GM21390 (cell line): ENCODE measurements at regions not wholly inside any gene's neighbourhood (a gene's known extent, or its start where the extent isn't known, plus 50 kb on each side); places are given as distances from the start of the nearest gene placed in this dataset.

ENCODE experiments used
- ATAC-seq: cut with Tn5 transposase; IDR thresholded peaks from one replicate; pipeline ENCODE4 v1.9.1; 2021; ENCODE audit not compliant: unreplicated experiment

DNA sequence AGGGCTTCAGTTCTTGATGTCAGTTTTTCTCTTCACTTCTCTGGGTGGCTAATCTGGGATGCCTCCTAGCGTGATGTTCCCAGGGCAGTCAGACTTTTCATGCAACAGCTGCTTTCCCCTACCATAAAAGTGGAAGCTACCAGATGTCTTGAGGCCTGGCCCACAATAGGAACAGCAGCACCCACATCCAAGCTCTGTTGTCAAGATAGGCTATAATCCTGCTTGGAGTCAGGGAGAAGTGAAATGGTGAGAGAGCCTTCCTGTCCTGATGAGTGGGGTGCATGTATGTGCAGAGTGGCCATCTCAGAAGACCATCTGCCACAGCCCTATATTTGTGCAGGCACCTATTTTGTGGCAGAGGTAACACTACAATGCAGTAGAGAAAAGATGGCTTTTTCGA lies 108.0 kb downstream of the HTR5A start:
- ATAC-seq = no peak

DNA sequence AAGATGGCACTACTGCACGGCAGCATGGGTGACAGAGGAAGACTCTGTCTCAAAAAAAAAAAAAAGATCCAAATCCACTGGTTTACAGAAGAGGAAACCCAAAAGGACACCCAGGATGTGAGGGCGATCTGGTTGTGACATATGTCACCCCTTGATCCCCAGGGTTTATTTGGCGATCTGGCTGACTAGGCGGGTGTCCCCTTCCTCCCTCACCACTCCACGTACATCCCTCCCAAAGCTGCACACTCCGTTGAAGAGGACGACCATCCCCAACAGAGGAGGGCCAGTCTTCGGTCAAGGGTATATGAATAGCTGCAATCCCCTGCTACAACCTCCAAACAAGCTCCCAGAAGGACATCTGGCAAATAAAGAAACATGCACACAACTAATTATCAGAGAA lies 111.6 kb downstream of the HTR5A start:
- ATAC-seq = no peak

DNA sequence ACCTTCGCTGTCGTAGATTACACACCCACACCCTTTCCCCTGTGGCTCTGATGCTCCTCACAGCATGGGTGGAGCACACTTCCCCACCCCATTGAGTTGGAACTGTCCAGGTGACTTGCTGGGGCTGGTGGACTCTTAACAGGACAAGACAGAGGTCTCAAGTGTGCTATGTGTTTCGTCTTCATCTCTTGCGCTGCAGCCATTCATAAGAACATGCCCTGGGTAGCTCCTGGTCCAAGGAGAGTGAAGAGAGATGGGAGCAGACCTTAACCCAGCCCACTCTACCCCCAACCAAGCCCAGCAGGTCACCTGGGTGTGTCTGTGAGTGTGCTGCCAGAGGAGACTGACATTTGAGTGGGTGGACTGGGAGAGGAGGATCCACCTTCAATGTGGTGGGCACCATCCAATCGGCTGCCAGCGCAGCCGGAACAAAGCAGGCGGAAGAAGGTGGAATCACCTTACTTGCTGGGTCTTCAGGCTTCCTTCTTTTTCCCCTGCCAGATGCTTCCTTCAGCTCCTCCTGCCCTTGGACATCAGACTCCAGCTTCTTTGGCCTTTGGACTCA lies 112.4 kb downstream of the HTR5A start:
- no peak for ATAC-seq

DNA sequence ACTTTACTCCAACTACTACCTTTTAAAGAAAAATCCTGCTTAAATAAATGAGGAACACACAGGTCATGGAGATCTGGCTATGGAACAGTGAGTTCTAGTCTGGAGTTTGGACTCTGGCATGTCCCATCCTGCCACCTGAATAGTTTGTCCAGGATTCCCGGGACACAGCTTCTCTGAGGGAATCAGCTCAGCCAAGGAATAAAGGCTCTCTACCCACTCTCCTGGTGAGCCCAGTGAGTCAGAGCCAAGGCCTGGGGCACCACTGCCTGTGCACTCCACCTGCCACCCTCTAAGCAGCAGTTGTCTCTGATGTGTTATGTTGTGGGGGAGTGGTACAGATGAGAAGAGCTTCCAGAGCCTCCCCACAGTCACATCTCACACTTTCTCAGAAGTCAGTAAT lies 113.5 kb downstream of the HTR5A start:
- ATAC-seq = no peak

DNA sequence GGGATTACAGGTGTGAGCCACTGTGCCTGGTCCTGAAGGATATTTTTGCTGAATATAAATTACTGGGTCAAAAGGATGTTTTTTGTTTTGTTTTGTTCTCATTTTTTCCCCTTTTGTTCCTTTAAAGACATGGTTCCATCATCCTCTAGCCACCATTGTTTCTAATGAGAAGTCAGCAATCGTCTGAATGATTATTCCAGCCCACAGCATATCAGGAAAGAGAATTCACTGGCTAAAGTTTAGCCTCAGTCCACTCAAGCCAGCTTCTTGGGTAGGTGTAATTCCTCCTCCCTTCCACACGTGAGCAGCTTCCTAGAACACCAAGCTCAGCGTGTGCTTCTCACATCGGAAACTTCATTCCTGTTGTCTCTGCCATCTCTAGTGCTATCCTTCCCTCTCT lies 112.8 kb upstream of the INSIG1 start:
- ATAC-seq = no peak

DNA sequence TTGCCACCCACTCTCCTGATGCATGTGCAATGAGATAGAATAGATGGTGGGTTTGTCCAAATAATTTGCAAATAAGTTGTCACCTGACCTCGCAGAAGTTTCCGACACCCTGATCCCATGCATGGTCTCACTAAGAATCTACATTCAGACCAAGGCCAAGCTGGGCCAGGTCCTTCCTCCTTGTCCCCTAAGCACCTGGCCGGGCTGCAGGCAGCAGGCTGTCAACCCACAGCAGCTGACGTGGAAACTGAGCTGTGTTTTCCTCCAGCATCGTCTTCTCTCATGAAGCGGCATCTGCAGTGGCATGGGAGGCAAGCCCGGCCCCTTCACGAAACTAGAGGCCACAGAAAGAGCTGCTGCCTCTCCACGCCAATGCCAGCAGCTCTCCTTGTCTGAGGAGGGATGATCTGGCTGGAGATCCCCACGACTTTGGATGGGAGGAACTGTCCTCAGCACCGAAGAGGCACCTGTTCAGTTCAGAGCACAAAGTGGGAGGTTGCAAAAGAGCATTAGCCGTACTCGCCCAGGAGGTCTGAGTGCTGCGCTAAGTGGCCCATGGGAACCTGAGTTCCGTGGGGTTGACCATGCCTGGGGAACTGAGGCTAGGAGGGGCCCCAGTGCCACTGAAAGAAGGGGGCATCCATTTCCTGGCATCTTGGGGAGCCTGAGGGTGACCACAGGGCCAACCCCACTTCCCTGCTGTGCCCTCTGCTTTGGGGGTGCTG lies 110.5 kb upstream of the INSIG1 start:
- no peak for ATAC-seq

DNA sequence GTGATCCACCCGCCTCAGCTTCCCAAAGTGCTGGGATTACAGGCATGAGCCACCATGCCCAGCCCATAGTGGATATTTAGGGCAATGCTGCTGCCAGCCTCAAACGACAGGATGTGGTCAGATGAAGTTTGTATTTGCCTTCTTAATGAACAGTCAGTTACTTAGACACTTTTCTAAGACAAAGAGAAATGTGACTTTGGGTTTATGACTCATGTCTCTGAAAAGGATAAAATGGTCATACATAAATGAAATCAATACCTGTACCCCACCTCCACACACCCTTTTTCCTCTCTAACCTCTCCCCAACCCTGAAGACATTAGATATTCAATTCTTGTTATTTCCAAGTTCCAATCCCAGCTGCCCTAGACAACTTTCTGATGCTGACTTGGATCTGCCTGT lies 109.3 kb upstream of the INSIG1 start:
- no peak for ATAC-seq

DNA sequence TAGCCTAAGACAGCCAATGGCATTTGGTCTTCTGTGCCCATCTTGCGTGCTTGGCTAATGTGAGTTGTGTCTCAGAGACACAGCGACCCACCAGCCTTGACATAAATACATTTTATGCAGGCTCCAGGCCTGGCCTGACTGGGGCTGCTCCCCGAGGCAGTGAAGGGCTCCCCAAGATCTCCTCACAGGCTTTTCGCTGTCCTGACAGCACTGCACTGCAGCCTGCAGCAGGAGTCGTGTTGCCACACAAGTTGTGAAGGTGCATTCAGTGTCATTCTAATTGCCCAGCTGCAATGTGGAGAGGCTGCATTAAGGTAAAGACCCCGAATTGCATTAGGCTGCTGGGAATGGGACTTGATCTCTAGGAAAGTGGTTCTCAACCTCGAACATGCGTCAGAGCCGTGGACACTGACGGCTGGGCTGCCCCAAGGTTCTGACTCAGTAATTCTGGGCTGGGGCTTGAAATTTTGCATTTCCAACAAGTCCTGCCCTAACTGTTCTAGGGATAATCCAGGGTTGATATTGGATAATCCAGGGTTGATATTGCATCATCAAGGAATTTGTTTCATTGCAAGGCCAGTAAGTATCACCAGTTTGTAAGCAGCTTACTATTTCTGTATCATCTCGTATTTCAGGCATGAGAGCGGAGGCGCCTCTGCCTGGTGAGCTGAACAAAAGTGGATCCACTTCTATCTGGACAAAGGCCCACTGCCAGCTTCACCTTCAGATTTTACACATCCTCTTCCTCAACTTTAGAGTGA lies 108.7 kb upstream of the INSIG1 start:
- ATAC-seq = no peak

DNA sequence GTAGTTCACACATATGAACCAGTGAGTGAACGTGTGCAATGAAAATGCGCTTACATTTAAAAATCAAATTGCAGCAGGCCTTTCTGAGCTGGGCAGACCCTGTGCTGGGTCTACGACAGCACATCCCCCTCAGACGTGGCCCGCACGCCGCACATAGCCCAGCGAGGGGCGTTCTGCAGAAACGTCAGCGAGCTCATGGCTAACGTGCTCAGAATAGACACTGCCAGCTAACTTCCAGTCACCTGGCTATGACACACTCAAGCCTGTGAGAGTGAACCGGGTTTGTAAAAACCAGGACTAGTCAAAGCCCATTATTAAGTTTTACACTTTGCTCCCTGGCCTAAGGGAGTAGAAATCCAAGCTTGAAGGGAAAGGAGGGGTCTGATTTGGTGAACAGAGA lies 108.1 kb upstream of the INSIG1 start:
- ATAC-seq = no peak

DNA sequence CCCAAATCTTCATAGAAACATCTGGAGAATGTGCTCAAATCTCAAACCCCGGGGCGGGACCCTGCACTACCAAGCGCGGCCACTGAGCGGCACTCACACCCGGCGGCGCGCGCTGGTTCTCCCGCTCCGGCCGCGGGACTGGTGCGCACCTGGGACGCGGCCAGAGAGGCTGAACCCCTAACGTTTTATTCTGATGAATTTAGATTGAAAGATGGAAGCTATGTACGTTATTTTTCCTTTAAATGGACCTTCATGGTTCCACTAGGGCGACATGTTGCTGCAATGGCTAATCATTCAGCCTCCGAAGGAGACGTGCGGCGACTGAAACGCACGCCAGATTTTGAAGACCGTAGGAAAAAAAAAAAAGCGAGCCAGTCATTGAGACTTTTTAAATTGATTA lies 107.0 kb upstream of the INSIG1 start:
- peak; percentile 72 for ATAC-seq

DNA sequence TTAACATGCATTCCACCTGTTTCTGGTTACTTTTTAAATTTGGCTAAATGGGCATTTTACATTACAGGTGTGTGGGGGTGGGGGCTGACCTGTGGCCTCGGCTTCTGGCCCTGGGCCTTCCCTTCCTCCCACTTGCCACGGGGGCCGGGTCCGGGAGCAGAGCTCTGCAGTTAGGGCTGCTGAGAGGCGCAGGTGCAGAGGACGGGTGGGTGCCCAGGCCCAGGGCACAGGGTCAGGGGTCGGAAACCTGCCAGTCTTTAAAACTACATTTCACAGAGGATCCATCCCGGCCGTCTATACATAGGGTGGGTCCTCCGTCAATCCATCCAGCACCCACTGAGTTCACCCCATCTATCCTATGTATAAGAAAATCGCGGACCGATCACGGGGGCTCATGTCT lies 106.5 kb upstream of the INSIG1 start:
- no peak for ATAC-seq

DNA sequence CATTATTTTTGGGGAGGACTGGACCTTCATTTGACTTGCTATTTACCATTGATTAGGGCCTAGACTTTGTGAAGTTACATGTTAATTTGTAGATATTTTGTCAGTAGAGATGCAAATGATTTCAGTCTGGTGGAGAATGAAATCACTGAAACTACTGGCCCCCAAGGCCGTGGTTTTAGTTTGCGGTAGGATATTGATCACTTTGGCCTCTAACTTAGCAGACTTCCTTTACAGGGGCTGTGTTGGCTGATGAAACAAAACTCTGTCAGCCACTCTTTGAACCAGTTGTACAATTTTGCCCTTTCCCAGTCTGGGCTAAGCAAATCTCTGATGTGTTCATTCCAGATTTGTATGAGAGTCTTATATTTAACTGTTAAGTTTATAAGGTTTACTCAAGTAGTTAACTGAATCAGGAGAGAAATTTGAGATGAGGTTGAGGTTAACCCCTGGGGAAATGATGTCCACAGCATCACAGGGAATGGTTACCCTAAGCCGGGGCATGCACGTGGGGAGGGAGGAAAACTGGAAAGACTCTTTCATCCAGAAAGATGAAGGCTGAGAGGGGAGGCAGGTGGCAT lies 105.7 kb upstream of the INSIG1 start:
- peak; percentile 63 for ATAC-seq

DNA sequence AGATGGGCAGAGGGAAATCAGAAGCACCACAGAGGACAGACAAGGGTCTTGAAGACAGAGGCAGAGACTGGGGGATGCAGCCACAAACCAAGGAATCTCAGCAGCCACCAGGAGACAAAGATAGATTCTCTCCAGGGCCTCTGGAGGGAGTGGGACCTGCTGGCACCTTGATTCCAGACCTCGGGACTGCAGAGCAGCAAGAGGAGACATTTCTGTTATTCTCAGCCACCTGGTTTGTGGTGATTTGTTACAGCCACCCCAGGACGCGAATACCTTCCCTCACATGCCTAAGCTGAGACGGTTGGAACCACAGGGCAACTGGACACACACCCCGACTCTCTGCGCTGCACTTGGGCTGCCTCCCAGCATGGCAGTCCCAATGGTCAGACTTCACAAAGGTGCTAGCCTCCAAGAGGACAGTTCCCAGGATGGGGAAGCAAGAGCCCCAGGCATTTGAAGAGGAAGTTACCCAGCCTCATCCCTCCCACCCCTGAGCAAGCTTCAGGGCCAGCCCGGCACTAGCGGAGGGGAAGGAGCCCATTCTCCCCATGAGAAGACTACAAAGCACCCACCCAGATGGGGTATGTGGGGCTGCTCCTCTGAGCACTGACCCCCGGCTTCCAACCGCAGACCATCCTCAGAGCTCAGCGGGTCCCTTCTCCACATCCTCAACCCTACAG lies 104.6 kb upstream of the INSIG1 start:
- ATAC-seq = no peak

DNA sequence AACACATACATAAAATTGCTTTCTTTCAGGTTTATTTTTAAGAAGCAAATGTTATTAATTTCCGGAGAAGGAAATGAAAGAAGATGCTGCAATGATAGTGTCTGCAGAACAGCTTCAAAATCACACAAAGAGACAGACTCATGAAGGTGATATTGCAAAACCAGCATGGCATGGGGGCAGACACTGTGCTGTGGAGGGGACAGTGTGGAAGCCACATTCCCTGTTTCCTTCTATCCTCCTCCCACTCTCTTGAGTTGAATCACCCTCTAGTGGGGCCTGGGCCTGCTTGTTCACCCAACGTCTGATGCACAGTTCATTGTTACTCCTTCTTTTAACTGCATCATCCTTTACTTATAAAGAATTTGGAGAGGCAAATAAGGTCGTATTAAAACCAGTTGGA lies 104.0 kb upstream of the INSIG1 start:
- ATAC-seq = no peak

DNA sequence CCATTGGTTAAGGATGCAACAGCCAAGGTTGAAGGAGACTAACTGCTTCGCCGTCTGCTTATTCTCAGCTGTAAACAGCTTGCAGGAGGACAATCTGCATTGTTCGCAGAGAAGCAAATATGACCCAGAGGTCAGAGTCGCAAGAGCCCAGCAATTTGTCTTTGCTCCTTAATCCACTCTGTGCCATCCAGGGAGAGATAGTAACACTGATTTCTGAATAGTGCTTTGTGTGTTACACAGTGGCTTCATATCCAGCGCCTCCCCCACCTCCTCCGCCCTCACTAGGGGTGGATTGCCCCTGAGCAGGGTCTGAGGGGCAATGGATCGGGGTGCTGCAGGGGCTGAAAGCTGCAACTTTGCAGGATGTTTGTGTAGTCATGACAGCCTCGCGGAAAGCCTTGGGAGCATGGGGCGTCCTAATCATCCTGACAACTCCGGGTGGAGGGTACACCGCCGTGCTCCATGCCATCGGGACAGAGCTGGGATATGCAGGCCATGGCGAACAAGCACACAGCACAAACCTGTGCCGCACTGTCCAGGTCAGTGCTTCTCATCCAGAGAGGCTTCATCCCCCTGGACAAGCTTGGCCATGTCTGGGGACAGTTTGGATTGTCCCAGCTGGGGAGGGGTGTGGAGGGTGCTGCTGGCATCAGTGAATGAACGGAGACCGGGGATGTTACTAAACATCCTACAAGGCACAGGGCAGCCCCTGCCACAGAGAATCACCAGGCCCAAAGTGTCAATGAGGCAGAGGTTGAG lies 103.1 kb upstream of the INSIG1 start:
- no peak for ATAC-seq

DNA sequence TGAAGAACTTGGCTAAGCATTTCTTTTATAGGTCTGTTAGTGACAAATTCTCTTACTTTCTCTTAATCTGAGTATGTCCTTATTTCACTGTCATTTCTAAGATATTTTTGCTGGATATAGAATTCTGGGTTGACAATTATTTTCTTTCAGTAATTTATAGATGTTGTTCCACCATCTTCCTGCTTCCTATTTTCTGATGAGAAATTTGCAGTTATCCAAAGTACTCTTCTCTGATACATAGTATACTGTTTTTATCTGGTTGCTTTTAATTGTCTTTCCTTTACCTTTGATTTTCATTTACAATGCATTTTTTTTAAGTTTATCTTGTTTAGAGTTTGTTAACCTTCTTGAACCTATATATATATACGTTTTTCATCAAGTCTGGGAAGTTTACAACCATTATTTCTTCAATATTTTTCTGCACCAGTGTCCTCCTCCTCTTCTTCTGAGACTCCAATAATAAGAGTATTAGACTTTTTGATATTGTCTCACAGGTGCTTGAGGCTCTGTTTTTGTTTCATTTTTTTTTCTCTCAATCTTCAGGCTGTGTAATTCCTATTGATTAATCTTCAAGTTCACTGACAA lies 101.6 kb upstream of the INSIG1 start:
- ATAC-seq = no peak

DNA sequence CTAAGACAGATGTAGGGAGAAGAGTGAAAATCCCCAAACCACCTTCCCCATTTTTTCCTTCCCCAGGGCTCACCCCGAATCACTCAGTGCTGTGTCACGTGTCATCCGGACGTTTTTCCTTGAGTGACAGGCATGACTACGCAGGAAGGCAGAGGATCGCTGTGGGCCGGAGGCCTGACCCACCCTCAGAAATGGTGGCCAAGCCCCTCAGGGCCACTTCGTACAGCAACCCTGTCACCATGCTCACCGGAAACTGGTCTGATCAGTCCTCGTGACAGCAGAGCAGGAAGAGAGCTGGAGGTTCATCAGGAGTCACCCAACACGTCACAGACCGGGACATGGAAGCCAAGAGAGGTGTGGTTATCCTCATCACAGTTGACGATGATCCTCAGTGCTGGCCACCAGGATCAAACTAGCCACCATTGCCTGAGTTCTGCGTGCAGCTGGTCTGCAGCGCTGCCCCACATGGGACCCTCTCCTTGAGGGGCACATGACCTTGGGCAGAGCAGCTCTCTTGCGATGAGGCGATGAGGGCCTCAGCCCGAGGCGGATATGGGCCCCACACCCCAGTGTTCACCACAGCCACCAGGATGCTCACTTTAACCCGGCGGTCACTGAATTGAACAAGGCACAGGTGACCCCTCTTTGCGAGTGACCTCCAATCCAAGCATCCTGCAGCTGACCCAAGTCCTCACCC lies 99.3 kb upstream of the INSIG1 start:
- no peak for ATAC-seq

DNA sequence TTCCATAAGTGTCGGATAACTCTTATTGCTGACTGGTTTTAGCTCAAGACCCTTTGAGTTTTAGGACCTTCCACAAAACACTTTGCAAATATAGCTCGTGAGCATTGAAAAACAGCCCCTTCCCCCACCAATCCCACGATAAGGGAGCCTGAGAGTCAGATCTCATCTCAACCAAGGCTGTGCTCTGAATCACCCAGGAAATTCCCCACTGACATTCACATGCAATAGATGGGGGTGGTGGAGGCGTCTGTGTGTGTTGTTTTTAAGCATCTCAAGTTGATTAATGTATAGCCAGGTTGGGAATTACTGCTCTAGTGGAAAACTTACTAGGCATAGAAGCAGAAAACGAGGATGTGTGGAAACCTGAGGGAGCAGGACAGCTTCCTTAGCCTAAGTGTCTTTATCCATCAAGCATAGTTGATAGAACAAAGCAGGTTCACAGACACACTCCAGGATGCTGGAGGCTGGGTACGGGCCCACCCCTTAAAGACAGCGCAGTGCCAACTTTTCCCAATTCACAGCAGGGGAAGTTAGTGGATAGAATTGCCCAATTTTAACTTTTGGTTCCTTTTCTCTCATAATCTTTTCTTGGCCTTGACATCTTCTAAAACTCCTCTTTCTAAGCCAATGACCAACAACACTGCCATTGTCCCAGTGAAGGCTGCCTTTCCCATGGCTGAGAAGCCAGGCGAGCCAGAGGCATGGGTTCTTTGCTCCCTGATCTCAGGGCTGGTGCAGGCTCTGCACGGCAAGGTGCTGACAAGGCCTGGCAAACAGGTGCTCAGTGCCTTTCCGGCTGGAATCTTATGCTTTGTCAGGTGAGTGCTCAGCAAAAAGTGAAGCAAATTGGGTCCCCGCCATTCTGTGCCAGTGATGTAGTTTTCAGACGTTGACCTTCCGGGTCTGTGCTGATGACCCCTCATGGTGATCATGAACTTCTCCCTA lies 98.5 kb upstream of the INSIG1 start:
- peak; percentile 52 for ATAC-seq
